Endothelial cell of umbilical vein (primary cell): ENCODE measurements at regions not wholly inside any gene's neighbourhood (a gene's known extent, or its start where the extent isn't known, plus 50 kb on each side); places are given as distances from the start of the nearest gene placed in this dataset.

Source experiments
- EZH2 ChIP-seq: IDR thresholded peaks from 2 replicates; pipeline ENCODE4 v1.6.1; 2012; ENCODE audit warnings: borderline replicate concordance, low read depth, mild to moderate bottlenecking, moderate library complexity, low read length, inconsistent platforms; ENCODE audit not compliant: severe bottlenecking
- FOS ChIP-seq: IDR thresholded peaks from 2 replicates; pipeline ENCODE4 v1.6.1; 2011; ENCODE audit warnings: mild to moderate bottlenecking, low read length, moderate library complexity, borderline replicate concordance; ENCODE audit not compliant: insufficient read depth
- JUN ChIP-seq: IDR thresholded peaks from 2 replicates; pipeline ENCODE4 v1.6.1; 2011; ENCODE audit warnings: borderline replicate concordance, low read depth; ENCODE audit not compliant: insufficient read length, insufficient read depth
- MAX ChIP-seq: IDR thresholded peaks from 2 replicates; pipeline ENCODE4 v1.6.1; 2011; ENCODE audit not compliant: insufficient read depth, insufficient read length
- POLR2A ChIP-seq: IDR thresholded peaks from 2 replicates; pipeline ENCODE4 v1.6.1; 2012; ENCODE audit warnings: low read depth, mild to moderate bottlenecking, control low read depth, low read length
- POLR2AphosphoS5 ChIP-seq: IDR thresholded peaks from 2 replicates; pipeline ENCODE4 v1.6.1; 2012; ENCODE audit warnings: low read depth, mild to moderate bottlenecking, control low read depth, low read length, moderate library complexity; ENCODE audit not compliant: insufficient read depth
- TF ChIP-seq, protein P1 (sequence below), 2 donors: IDR thresholded peaks; 1 replicate in 1 of 2; 2 replicates in 1 of 2; pipeline ENCODE4 v1.5.1; 2011; ENCODE audit warnings: low read length in 2 of 2, mild to moderate bottlenecking in 2 of 2, moderate library complexity in 2 of 2, control low read depth in 1 of 2, inconsistent platforms in 1 of 2, low read depth in 1 of 2; ENCODE audit not compliant: insufficient read depth in 1 of 2; ENCODE audit errors: extremely low read depth in 1 of 2

- TF ChIP-seq, protein P1, sequence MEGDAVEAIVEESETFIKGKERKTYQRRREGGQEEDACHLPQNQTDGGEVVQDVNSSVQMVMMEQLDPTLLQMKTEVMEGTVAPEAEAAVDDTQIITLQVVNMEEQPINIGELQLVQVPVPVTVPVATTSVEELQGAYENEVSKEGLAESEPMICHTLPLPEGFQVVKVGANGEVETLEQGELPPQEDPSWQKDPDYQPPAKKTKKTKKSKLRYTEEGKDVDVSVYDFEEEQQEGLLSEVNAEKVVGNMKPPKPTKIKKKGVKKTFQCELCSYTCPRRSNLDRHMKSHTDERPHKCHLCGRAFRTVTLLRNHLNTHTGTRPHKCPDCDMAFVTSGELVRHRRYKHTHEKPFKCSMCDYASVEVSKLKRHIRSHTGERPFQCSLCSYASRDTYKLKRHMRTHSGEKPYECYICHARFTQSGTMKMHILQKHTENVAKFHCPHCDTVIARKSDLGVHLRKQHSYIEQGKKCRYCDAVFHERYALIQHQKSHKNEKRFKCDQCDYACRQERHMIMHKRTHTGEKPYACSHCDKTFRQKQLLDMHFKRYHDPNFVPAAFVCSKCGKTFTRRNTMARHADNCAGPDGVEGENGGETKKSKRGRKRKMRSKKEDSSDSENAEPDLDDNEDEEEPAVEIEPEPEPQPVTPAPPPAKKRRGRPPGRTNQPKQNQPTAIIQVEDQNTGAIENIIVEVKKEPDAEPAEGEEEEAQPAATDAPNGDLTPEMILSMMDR (IDR thresholded peaks at IDR 0.05; ENCODE audit: extremely low read depth in 1 of 2, insufficient read depth in 1 of 2, low read depth in 1 of 2, low read length in 2 of 2): no peak
- TF ChIP-seq POLR2A: no peak
- no peak for TF ChIP-seq EZH2
- no peak for TF ChIP-seq FOS
- no peak for TF ChIP-seq MAX
- no peak for TF ChIP-seq JUN
- no peak for TF ChIP-seq POLR2AphosphoS5
Observed at GRCh38 chr5:107766439-107766838, 95.7 kb upstream of the EFNA5 start.
